ENCODE measurements at regions not wholly inside any gene's neighbourhood (a gene's known extent, or its start where the extent isn't known, plus 50 kb on each side); places are given as distances from the start of the nearest gene placed in this dataset.
"Not testable (repeated sequence)": the region's sequence is repeated elsewhere in the genome, so short reads cannot be mapped to it uniquely, and the experiment has no call there.

DNA sequence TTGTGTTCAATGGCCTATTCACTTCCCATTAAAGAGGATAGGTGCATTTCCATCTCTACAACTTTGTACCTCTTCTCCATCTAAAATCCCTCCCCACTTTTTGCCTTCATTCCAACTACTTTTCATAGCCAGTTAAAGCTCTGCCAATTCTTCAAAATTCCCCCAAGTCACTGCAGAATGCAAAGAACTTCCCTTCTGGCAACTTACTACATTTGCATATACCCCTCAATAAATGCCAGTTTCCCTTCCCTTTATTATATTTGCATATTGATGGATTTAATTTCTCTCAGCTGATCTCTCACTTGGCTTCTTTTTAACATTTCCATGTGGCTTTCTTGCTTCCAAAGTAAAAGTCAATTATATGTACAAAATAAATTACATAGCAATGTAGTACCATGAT is 393.4 kb downstream of the HACE1 start:
- Mint-ChIP-seq H3K36me3 (no peaks in the 10 kb centered on the region), H3K9me3 (no peaks in the 10 kb centered on the region), H3K27me3 (no peaks in the 10 kb centered on the region), H3K4me3 (no peak overlapping the region), H3K27ac (no peak overlapping the region), H3K4me1 (ENCODE audit: unreplicated experiment) (no peaks in the 10 kb centered on the region)
- DNase-seq (ENCODE audit: extremely low spot score, unreplicated experiment), result no peak
- TF ChIP-seq, protein P1, sequence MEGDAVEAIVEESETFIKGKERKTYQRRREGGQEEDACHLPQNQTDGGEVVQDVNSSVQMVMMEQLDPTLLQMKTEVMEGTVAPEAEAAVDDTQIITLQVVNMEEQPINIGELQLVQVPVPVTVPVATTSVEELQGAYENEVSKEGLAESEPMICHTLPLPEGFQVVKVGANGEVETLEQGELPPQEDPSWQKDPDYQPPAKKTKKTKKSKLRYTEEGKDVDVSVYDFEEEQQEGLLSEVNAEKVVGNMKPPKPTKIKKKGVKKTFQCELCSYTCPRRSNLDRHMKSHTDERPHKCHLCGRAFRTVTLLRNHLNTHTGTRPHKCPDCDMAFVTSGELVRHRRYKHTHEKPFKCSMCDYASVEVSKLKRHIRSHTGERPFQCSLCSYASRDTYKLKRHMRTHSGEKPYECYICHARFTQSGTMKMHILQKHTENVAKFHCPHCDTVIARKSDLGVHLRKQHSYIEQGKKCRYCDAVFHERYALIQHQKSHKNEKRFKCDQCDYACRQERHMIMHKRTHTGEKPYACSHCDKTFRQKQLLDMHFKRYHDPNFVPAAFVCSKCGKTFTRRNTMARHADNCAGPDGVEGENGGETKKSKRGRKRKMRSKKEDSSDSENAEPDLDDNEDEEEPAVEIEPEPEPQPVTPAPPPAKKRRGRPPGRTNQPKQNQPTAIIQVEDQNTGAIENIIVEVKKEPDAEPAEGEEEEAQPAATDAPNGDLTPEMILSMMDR (conservative IDR thresholded peaks at IDR 0.05), result no peak

DNA sequence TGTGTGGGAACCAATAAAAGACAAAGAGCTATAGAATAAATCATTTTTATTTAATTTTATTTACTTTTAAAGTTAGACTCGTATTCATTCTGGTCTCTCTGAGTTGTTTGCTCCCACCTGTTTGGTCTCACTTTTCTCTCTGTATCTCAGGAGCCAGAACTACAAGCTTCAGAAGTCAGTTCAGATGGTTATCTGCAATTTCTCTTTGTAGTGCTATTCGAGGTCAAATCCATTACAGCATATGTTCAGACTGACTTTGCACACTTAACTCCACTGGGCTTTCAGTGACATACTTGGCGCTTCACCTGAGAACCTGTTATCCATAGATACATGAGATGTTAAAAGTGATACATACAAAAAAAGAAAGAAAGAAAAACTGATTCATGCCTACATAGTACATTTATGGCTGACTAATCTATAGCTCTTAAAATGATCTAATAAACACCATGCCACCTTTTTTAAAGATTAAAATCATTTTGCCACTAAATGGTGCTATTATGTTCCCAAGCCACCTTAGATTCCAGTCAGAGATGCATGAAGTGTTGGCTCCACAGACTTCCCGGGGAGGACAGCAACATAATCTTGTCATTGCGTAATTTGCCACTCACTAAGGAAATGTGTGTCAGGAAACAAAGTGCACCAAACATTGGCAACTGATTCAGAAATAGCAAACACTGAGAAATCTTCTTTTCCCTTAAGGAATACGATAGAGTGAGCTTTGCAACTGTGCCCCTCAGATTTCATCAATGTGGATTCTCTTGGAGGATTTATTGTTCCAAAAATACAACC is 396.7 kb downstream of the HACE1 start:
- Mint-ChIP-seq H3K27ac (no peak overlapping the region), H3K27me3 (no peaks in the 10 kb centered on the region), H3K4me1 (ENCODE audit: unreplicated experiment) (peaks cover 3% of the 10 kb centered on the region), H3K36me3 (no peaks in the 10 kb centered on the region), H3K9me3 (no peaks in the 10 kb centered on the region), H3K4me3 (no peak overlapping the region)
- TF ChIP-seq, protein P1 (conservative IDR thresholded peaks at IDR 0.05), result no peak
- no peak for DNase-seq (ENCODE audit: extremely low spot score, unreplicated experiment)

DNA sequence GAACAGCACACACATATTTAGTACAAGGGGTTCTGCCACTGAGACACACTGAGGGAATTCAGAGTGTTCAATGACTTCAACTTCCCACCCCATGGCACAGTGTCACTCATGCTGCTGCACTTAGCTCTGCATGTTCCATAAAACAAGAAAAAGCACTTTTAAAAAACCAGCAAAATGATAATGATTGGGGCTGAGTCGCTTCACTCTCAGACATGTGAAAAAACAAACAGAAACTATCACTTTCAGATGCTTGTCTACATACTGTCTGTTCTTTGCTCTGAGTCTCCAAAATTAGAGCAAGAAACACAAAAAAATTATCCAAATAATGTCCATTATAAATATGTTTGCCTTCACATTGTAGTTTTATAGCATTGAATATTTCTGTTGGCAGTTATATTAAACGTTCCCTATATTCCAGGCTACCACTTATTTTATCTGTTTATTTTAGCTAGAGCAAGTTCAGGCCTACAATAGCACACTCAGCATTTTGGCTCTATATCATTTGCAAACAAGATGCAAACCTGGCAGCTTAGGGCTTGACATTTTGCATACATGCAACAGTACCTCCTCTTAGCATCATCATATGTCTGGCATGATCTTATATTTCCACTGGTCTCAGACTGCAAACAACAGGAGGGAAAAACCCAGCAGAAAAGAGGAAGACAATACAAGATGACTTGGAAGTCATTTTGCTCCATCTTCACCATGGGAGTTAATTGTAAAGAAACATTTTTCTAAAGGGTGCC is 398.8 kb downstream of the HACE1 start:
- peaks cover 3% of the 10 kb centered on the region for H3K4me1 Mint-ChIP-seq (ENCODE audit: unreplicated experiment)
- H3K27ac Mint-ChIP-seq, result no peak overlapping the region
- TF ChIP-seq, protein P1 (conservative IDR thresholded peaks at IDR 0.05), result no peak
- DNase-seq (ENCODE audit: extremely low spot score, unreplicated experiment), result no peak
- no peaks in the 10 kb centered on the region for H3K36me3 Mint-ChIP-seq
- no peak overlapping the region for H3K4me3 Mint-ChIP-seq
- no peaks in the 10 kb centered on the region for H3K9me3 Mint-ChIP-seq
- H3K27me3 Mint-ChIP-seq, result no peaks in the 10 kb centered on the region

DNA sequence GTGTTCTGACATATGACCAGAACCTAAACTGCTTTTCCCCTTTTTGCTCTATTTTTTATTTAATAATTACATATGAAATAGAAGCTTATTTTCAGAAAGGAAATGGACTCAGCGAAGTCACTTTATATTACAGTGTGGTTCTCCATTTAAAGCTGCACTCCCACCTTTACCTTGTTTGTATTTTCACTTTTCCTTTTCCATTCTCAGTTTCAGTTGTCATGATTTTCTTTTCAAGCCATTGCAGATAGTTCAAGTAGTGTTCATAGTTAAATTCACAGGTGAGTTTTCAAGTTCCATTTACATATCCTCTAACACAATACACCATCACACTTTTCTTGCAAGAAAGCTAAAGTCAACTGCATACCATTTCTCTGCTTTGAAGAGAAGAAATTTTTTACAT is 400.2 kb downstream of the HACE1 start:
- no peaks in the 10 kb centered on the region for H3K27me3 Mint-ChIP-seq
- peaks cover 3% of the 10 kb centered on the region for H3K4me1 Mint-ChIP-seq (ENCODE audit: unreplicated experiment)
- H3K4me3 Mint-ChIP-seq, result no peak overlapping the region
- no peaks in the 10 kb centered on the region for H3K36me3 Mint-ChIP-seq
- no peak for DNase-seq (ENCODE audit: extremely low spot score, unreplicated experiment)
- H3K27ac Mint-ChIP-seq, result no peak overlapping the region
- no peaks in the 10 kb centered on the region for H3K9me3 Mint-ChIP-seq
- TF ChIP-seq, protein P1 (conservative IDR thresholded peaks at IDR 0.05), result no peak

DNA sequence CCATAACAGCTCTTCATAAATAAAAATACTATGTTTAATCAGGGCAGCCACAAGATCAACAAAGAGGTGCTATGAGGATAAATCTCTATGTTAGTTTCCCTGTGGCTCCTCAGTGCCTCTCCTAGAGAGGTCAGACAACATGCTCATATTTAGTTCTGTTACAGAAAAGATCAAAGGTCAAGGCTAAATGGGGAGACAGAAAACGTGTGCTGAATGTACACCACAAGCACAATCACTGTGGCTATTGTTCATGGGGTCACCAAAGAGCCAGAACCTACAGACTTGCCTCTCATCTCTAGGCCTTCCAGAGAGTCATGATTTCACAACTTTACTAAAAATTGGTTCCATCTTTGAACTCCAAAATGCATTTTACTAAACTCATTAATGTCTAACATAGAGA is 409.8 kb downstream of the HACE1 start:
- Mint-ChIP-seq H3K4me3 (no peak overlapping the region), H3K9me3 (no peaks in the 10 kb centered on the region), H3K27ac (no peak overlapping the region), H3K36me3 (no peaks in the 10 kb centered on the region), H3K27me3 (no peaks in the 10 kb centered on the region), H3K4me1 (ENCODE audit: unreplicated experiment) (no peaks in the 10 kb centered on the region)
- TF ChIP-seq, protein P1 (conservative IDR thresholded peaks at IDR 0.05), result no peak
- no peak for DNase-seq (ENCODE audit: extremely low spot score, unreplicated experiment)

DNA sequence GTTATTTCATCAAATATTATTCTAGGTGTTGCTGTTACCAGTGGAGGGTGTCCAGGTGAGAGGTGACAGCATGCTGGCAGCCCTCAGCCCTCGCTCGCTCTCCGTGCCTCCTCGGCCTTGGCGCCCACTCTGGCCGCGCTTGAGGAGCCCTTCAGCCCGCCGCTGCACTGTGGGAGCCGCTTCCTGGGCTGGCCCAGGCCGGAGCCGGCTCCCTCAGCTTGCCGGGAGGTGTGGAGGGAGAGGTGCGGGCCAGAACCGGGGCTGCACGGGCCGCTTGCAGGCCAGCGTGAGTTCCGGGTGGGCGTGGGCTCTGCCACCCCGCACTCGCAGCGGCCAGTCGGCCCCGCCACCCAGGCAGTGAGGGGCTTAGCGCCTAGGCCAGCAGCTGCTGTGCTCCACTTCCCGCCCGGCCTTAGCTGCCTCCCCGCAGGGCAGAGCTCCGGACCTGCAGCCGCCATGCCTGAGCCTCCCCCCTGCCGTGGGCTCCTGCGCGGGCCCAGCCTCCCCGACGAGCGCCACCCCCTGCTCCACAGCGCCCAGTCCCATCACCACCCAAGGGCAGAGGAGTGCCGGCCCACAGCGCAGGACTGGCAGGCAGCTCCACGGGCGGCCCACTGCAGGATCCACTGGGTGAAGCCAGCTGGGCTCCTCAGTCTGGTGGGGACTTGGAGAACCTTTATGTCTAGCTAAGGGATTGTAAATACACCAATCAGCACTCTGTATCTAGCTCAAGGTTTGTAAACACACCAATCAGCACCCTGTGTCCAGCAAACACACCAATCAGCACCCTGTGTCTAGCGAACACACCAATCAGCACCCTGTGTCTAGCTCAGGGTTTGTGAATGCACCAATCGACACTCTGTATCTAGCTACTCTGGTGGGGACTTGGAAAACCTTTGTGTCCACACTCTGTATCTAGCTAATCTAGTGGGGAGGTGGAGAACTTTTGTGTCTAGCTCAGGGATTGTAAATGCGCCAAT is 413.3 kb downstream of the HACE1 start:
- not testable (repeated sequence) for H3K27me3 Mint-ChIP-seq; H3K27ac Mint-ChIP-seq; H3K9me3 Mint-ChIP-seq; DNase-seq (ENCODE audit: extremely low spot score, unreplicated experiment); H3K4me3 Mint-ChIP-seq; H3K36me3 Mint-ChIP-seq; H3K4me1 Mint-ChIP-seq (ENCODE audit: unreplicated experiment)

Measured in type B pancreatic cell (in vitro differentiated cells).